ENCODE measurements at regions not wholly inside any gene's neighbourhood (a gene's known extent, or its start where the extent isn't known, plus 50 kb on each side); places are given as distances from the start of the nearest gene placed in this dataset.

GRCh38 chr2:59084326-59084725 lies 843.2 kb upstream of the FANCL start:
- Histone ChIP-seq H3K9ac (ENCODE audit: control insufficient read depth, insufficient read depth, low read length) (no peak overlapping the region), H3K27me3 (replicated peaks in 1 of 2; ENCODE audit: control insufficient read depth in 2 of 2, insufficient read depth in 2 of 2, low read length in 1 of 2) (no peaks in the 10 kb centered on the region), H3K4me2 (ENCODE audit: control insufficient read depth, insufficient read depth) (no peak overlapping the region), H2AFZ (ENCODE audit: control insufficient read depth, low read depth, low read length) (no peak overlapping the region), H3K79me2 (ENCODE audit: control insufficient read depth, insufficient read depth, low read length) (no peaks in the 10 kb centered on the region), H3K9me3 (replicated peaks; ENCODE audit: control insufficient read depth, insufficient read depth, low read length) (no peaks in the 10 kb centered on the region), H3K27ac (ENCODE audit: control insufficient read depth, insufficient read depth) (no peak overlapping the region), H3K36me3 (ENCODE audit: control insufficient read depth in 2 of 2, insufficient read depth in 2 of 2, low read length in 1 of 2) (no peaks in the 10 kb centered on the region), H3K4me1 (ENCODE audit: control insufficient read depth, insufficient read depth, low read length) (no peaks in the 10 kb centered on the region), H4K20me1 (ENCODE audit: control insufficient read depth, insufficient read depth) (no peaks in the 10 kb centered on the region), H3K4me3 (no peak overlapping the region)
- in situ Hi-C loops (cut with MboI), result no loop called here
- ChIA-PET CTCF (no interaction called here), RAD21 (ENCODE audit: unreplicated experiment) (no interaction called here), POLR2A (no interaction called here), SMC1A (ENCODE audit: uncharacterized antibody, unreplicated experiment) (no interaction called here)
- 31% methylated on average over 6 of the region's 6 CpGs for WGBS (ENCODE audit: insufficient coverage, insufficient replicate concordance, low lambda C conversion rate, missing lambda C conversion rate)
- FAIRE-seq, result no peak
- intact Hi-C loops (cut with micrococcal nuclease; ENCODE audit: unreplicated experiment), result no loop called here
- ATAC-seq, result no peak
- BruUV-seq (replicated peaks), result no TSS peak
- no peak for DNase-seq (ENCODE audit: low read depth, low spot score)
- TF ChIP-seq MTA2 (IDR thresholded peaks at IDR 0.05; ENCODE audit: low read depth) (no peak), ZBED1 (IDR thresholded peaks at IDR 0.05; ENCODE audit: borderline replicate concordance) (no peak), E4F1 (IDR thresholded peaks at IDR 0.05; ENCODE audit: borderline replicate concordance, partially characterized antibody) (no peak), STAT1 (conservative IDR thresholded peaks at IDR 0.05) (no peak), LARP7 (IDR thresholded peaks at IDR 0.05) (no peak), USF1 (IDR thresholded peaks at IDR 0.05; ENCODE audit: borderline replicate concordance, extremely low read length, insufficient read depth, low read depth, low read length) (no peak), SIN3A (IDR thresholded peaks at IDR 0.05; ENCODE audit: low read depth, low read length) (no peak), ZNF622 (IDR thresholded peaks at IDR 0.05) (no peak), SUPT20H (IDR thresholded peaks at IDR 0.05; ENCODE audit: borderline replicate concordance, control insufficient read depth, low read depth, low read length) (no peak), ATF2 (IDR thresholded peaks at IDR 0.05; ENCODE audit: low read length) (no peak), CBX5 (IDR thresholded peaks at IDR 0.05; ENCODE audit: low read depth) (no peak), CHD1 (IDR thresholded peaks at IDR 0.05; ENCODE audit: low read depth, low read length) (no peak), IRF5 (IDR thresholded peaks at IDR 0.05; ENCODE audit: borderline replicate concordance) (no peak), EGR1 (IDR thresholded peaks at IDR 0.05; ENCODE audit: borderline replicate concordance in 1 of 2, low read depth in 2 of 2, low read length in 2 of 2) (no peak), TAF1 (IDR thresholded peaks at IDR 0.05; ENCODE audit: borderline replicate concordance, low read depth, low read length) (no peak), RAD51 (IDR thresholded peaks at IDR 0.05) (no peak), POLR2AphosphoS2 (IDR thresholded peaks at IDR 0.05; ENCODE audit: low read depth, low read length) (no peak)

Data from GM12878 (cell line).